PC-3 (cell line): ENCODE measurements at regions not wholly inside any gene's neighbourhood (a gene's known extent, or its start where the extent isn't known, plus 50 kb on each side); places are given as distances from the start of the nearest gene placed in this dataset.

Experiments
- ATAC-seq: fragments of 200-7000 bp; cut with Tn5 transposase; 2 replicates; pipeline ENCODE4 v1.9.1; 2020; ENCODE audit warnings: mild to moderate bottlenecking, moderate library complexity
- BruUV-seq: library from RNA; stranded (reverse); fragments of 400-500 nt; replicated peaks from 2 replicates; lab custom pipeline; 2021; lab: Mats Ljungman, UMichigan
- CTCF ChIA-PET: fragments of 300-600 bp; sonication (Branson Sonifier 250); formaldehyde crosslinking; loops from one replicate; lab custom pipeline; 2022; ENCODE audit warnings: antibody characterized with exemption; lab: Charles Lee
- POLR2A ChIA-PET: fragments of 300-600 bp; sonication (Branson Sonifier 250); formaldehyde crosslinking; loops from one replicate; lab custom pipeline; 2022; ENCODE audit warnings: antibody characterized with exemption; ENCODE audit not compliant: unreplicated experiment; lab: Charles Lee
- DNase-seq: peaks from one replicate; pipeline ENCODE4 v3.0.0-alpha.2; 2015
- H2AFZ ChIP-seq: fragments of 300-600 bp; sonication (generic); 2 replicates; pipeline ENCODE4 v1.6.0; 2016; ENCODE audit warnings: antibody characterized with exemption, low read length
- H3F3A ChIP-seq: fragments of 300-600 bp; sonication (generic); one replicate; pipeline ENCODE4 v1.6.0; 2017; ENCODE audit warnings: antibody characterized with exemption, low read length, control low read depth, mild to moderate bottlenecking; ENCODE audit not compliant: unreplicated experiment
- H3K27ac ChIP-seq: fragments of 300-600 bp; sonication (generic); 2 replicates; pipeline ENCODE4 v1.5.1; 2016; ENCODE audit warnings: mild to moderate bottlenecking, low read length
- H3K27me3 ChIP-seq: fragments of 300-600 bp; sonication (generic); 2 replicates; pipeline ENCODE4 v1.6.1; 2016; ENCODE audit warnings: low read length, mixed read lengths
- H3K36me3 ChIP-seq: fragments of 300-600 bp; sonication (generic); 2 replicates; pipeline ENCODE4 v1.6.1; 2016; ENCODE audit warnings: low read depth, mixed run types, low read length, mixed read lengths
- H3K4me1 ChIP-seq: fragments of 300-600 bp; sonication (generic); 2 replicates; pipeline ENCODE4 v1.5.1; 2016; ENCODE audit warnings: low read length; ENCODE audit not compliant: insufficient read depth
- H3K4me2 ChIP-seq: fragments of 300-600 bp; sonication (generic); 2 replicates; pipeline ENCODE4 v1.6.0; 2016; ENCODE audit warnings: low read length
- H3K4me3 ChIP-seq: fragments of 300-600 bp; sonication (generic); 2 replicates; pipeline ENCODE4 v1.5.1; 2016; ENCODE audit warnings: mild to moderate bottlenecking, low read length, mixed read lengths
- H3K79me2 ChIP-seq: fragments of 300-600 bp; sonication (generic); 2 replicates; pipeline ENCODE4 v1.6.1; 2017; ENCODE audit warnings: low read length, mixed read lengths
- H3K9ac ChIP-seq: fragments of 300-600 bp; sonication (generic); 2 replicates; pipeline ENCODE4 v1.6.0; 2016; ENCODE audit warnings: mild to moderate bottlenecking, low read length
- H3K9me2 ChIP-seq: fragments of 300-600 bp; sonication (generic); replicated peaks from 2 replicates; pipeline ENCODE4 v1.6.1; 2016; ENCODE audit warnings: mixed run types, low read length, mixed read lengths
- H3K9me3 ChIP-seq: fragments of 300-600 bp; sonication (generic); 2 replicates; pipeline ENCODE4 v1.6.1; 2016; ENCODE audit warnings: low read length, mixed read lengths
- H4K20me1 ChIP-seq: fragments of 300-600 bp; sonication (generic); 2 replicates; pipeline ENCODE4 v1.6.1; 2016; ENCODE audit warnings: low read length, mixed read lengths
- CTCF ChIP-seq: fragments of 300-600 bp; sonication (generic); conservative IDR thresholded peaks from 2 replicates; pipeline ENCODE4 v1.5.1; 2017; ENCODE audit warnings: antibody characterized with exemption, low read depth, mild to moderate bottlenecking, low read length
- EZH2 ChIP-seq: fragments of 300-600 bp; sonication (generic); IDR thresholded peaks from one replicate; pipeline ENCODE4 v1.6.1; 2017; ENCODE audit warnings: antibody characterized with exemption, mild to moderate bottlenecking, low read length; ENCODE audit not compliant: unreplicated experiment
- EZH2phosphoT487 ChIP-seq: fragments of 300-600 bp; sonication (generic); IDR thresholded peaks from 2 replicates; pipeline ENCODE4 v1.6.1; 2018; ENCODE audit warnings: mild to moderate bottlenecking, antibody characterized with exemption, low read length, borderline replicate concordance
- intact Hi-C: fragments of 100-400 bp; cut with micrococcal nuclease; formaldehyde crosslinking; loops from 2 replicates; pipeline ENCODE4 v1.9.0; 2023

- ChIA-PET POLR2A (no interaction called here), CTCF (no interaction called here)
- BruUV-seq, result no TSS peak
- no peaks in the 10 kb centered on the region for H3K9me2 ChIP-seq
- no peaks in the 10 kb centered on the region for H3K9me3 ChIP-seq
- ATAC-seq (no peak), DNase-seq (no peak)
- H3K27ac ChIP-seq, result no peak overlapping the region
- no peak for TF ChIP-seq CTCF
- TF ChIP-seq EZH2, result no peak
- H3K36me3 ChIP-seq, result no peaks in the 10 kb centered on the region
- H3K27me3 ChIP-seq, result no peaks in the 10 kb centered on the region
- H4K20me1 ChIP-seq, result no peaks in the 10 kb centered on the region
- peaks cover 4% of the 10 kb centered on the region; the same call in 1 of the 2 replicates for H3K4me1 ChIP-seq
- H3K79me2 ChIP-seq, result no peaks in the 10 kb centered on the region
- H3K4me3 ChIP-seq, result no peak overlapping the region
- H3K4me2 ChIP-seq, result no peak overlapping the region
- no peak overlapping the region for H3K9ac ChIP-seq
- H3F3A ChIP-seq, result no peaks in the 10 kb centered on the region
- intact Hi-C loops, result no loop called here
- no peak overlapping the region for H2AFZ ChIP-seq
These were observed 211.2 kb upstream of the CFAP20DC start for GRCh38 chr3:59261009-59261408.

GRCh38 chr3:59258550-59259260, 208.9 kb upstream of the CFAP20DC start:
- Histone ChIP-seq H3K9me2 (no peaks in the 10 kb centered on the region), H3K9me3 (no peaks in the 10 kb centered on the region), H3K4me2 (no peak overlapping the region), H3K4me3 (no peak overlapping the region), H4K20me1 (no peaks in the 10 kb centered on the region), H3K27me3 (no peaks in the 10 kb centered on the region), H2AFZ (no peak overlapping the region), H3K4me1 (no peaks in the 10 kb centered on the region), H3K79me2 (no peaks in the 10 kb centered on the region), H3K36me3 (no peaks in the 10 kb centered on the region), H3F3A (no peaks in the 10 kb centered on the region), H3K27ac (no peak overlapping the region), H3K9ac (no peak overlapping the region)
- ChIA-PET CTCF (no interaction called here), POLR2A (no interaction called here)
- ATAC-seq (no peak), DNase-seq (no peak)
- intact Hi-C loops, result no loop called here
- TF ChIP-seq EZH2phosphoT487, result no peak
- no peak for TF ChIP-seq EZH2
- TF ChIP-seq CTCF, result no peak; the same call in 1 of the 2 replicates
- BruUV-seq, result no TSS peak

GRCh38 chr3:59257506-59257905, 207.7 kb upstream of the CFAP20DC start:
- intact Hi-C loops, result no loop called here
- Histone ChIP-seq H2AFZ (no peak overlapping the region), H3K4me2 (no peak overlapping the region), H3K4me3 (no peak overlapping the region), H3K27me3 (no peaks in the 10 kb centered on the region), H3K9ac (no peak overlapping the region), H4K20me1 (no peaks in the 10 kb centered on the region), H3K9me2 (no peaks in the 10 kb centered on the region), H3K9me3 (no peaks in the 10 kb centered on the region), H3K36me3 (no peaks in the 10 kb centered on the region), H3K4me1 (no peaks in the 10 kb centered on the region), H3K79me2 (no peaks in the 10 kb centered on the region), H3F3A (no peaks in the 10 kb centered on the region), H3K27ac (no peak overlapping the region)
- no peak for ATAC-seq
- TF ChIP-seq EZH2phosphoT487 (no peak), EZH2 (no peak), CTCF (no peak)
- BruUV-seq, result no TSS peak
- DNase-seq, result no peak
- POLR2A ChIA-PET, result no interaction called here
- CTCF ChIA-PET, result no interaction called here
